Dedifferentiated amniotic fluid mesenchymal stem cell (primary cell): ENCODE measurements at regions not wholly inside any gene's neighbourhood (a gene's known extent, or its start where the extent isn't known, plus 50 kb on each side); places are given as distances from the start of the nearest gene placed in this dataset.
"Not testable (repeated sequence)": the region's sequence is repeated elsewhere in the genome, so short reads cannot be mapped to it uniquely, and the experiment has no call there.

Experiments
- DNase-seq: peaks from one replicate; pipeline ENCODE4 v3.0.0-alpha.2; 2016; ENCODE audit errors: extremely low spot score

GRCh38 chr12:78338054-78338785 is 507.5 kb downstream of the NAV3 start:
- DNase-seq, result no peak

GRCh38 chr12:78340406-78340805 is 509.7 kb downstream of the NAV3 start:
- no peak for DNase-seq

DNA sequence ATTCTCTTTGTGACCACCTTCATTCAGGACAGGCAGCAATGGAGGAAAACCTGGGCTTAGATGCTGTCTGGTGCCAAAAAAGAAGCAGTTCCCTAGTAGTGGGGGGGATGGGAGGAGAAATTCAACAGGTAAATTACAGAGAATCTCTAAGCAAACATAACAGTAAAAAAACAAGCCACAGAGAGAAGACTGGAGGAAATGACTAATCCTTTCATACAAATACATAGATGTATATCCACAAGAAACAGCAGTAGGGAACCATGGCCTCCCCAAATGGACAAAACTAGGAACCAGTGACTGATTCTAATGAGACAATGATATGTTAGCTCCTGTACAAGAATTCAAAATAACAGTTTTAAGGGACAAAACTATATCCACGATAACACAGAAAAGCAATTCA is 513.0 kb downstream of the NAV3 start:
- DNase-seq, result no peak

DNA sequence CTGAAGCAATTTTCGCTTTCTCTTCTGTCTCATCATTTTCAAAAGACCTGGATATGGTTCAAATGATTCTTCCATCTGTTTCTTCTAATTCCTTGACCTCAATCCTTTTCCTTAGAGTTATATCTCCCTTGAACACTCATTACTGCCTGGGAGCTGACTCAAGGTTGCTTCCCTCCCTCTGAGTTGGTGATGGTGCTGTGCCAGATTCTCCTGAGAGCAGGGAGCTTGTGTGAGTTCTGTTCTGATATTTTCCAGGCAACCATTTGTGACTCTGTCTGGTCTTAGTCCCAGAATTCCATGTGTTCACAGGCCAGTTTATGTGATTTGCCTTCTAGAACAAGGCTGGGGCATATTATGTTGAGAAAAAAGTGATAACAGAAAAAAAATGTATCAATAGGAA is 505.1 kb upstream of the SYT1 start:
- DNase-seq, result no peak

- no peak for DNase-seq
Observed at GRCh38 chr12:78361683-78362082, 502.9 kb upstream of the SYT1 start.

DNA sequence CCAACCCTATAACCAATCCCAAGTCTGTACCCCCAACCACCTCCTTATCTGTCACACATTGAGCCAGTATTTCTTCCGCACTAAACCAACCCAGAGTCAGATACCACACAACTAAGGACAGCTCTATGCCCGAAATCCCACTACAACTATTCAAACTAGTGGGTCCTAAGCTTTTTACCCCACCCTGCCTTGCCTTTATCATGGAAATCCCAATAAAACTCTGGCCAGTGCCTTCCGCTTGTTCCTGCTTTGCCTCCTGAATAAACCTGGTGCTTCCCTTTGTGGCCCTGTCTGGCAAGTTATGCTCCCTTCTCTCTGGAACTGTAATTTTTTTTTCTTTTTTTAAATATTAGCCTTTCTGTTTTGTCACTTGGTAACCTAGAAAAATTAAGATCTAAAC is 493.3 kb upstream of the SYT1 start:
- no peak for DNase-seq

- no peak for DNase-seq
Observed at GRCh38 chr12:78375461-78375860, 489.1 kb upstream of the SYT1 start.

DNA sequence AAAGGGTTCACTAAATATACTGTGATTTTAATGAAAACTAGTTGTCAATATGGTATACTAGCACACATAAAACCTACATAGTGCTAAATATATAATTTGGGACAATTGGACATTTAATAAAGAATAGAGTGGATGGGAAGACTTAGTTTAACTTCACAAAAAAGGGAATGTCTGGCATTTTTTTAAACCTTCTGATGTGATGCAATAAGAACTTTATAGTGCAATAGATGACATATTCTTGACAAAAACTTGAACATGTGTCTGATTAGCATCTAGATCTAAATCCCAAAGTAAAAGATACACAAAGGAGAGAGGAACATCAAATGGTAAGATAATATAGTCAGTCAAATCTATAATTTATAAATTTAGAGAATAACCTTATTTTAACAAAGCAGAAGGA is 488.3 kb upstream of the SYT1 start:
- peak; percentile 46 for DNase-seq

- DNase-seq, result not testable (repeated sequence)
Observed at GRCh38 chr12:78379065-78379464, 485.5 kb upstream of the SYT1 start.

- no peak for DNase-seq
Observed at GRCh38 chr12:78383414-78383813, 481.2 kb upstream of the SYT1 start.

DNA sequence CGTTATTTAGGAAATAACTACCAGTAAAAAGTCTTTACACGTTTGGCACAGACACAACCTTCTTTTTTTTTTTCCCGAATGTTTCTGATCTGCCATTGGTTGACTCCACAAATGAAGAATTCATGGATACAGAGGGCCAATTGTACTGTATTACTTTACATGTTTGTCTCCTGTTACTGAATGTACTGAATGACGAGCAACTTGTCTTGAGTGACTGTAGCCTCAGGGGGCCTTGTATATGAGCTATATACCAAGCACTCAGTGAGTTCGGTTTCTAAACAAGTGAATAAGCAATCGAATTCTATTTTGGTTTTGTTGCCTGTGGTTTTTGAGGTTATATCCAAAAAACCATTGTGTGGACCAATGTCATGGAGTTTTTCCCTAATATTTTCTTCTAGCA is 480.0 kb upstream of the SYT1 start:
- DNase-seq, result no peak

DNA sequence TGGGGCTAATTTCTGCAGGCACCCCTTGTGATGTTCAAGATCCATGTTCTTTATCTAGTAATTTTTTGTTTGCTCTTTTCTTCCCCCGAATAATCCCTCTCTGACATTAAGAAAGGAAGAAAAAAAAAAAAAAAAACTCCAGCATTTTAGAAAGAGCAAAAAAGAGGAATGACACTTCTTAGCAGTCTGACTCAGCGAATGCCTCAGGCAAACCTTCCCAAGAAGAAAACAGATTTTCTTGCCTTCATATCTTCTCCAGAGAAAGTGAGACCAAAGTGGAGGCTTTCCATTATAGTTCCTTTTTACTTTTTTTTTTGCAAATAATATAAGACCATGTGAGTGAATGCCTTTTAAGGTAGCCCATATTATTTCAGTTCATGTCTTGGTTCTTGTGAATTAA is 479.0 kb upstream of the SYT1 start:
- peak; percentile 69 for DNase-seq

- no peak for DNase-seq
Observed at GRCh38 chr12:78386871-78387270, 477.7 kb upstream of the SYT1 start.

DNA sequence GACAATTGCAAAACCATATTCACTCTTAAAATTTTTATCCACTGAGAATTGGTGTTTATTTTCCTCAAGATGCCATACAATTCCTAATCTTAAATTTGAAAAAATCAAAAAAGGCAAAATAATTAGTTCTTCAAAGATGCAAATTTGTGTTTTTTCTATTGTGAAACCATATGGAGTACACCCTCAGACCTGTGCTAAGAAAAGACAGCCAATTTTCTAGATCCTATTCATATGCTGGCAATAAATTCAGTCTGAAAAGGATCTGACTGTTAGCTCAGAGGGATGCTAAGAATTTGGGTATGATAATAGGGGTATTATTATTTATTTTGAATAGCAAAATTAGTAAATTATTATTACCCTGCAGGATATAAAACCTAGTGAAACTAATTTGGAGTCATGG is 476.9 kb upstream of the SYT1 start:
- DNase-seq, result no peak

- DNase-seq, result no peak
Observed at GRCh38 chr12:78388461-78388860, 476.1 kb upstream of the SYT1 start.

GRCh38 chr12:78390920-78391319 is 473.7 kb upstream of the SYT1 start:
- DNase-seq, result no peak

GRCh38 chr12:78392918-78393317 is 471.7 kb upstream of the SYT1 start:
- peak; percentile 78 for DNase-seq

- no peak for DNase-seq
Observed at GRCh38 chr12:78395961-78396360, 468.6 kb upstream of the SYT1 start.

- no peak for DNase-seq
Observed at GRCh38 chr12:78396538-78396937, 468.0 kb upstream of the SYT1 start.

GRCh38 chr12:78398750-78399149 is 465.8 kb upstream of the SYT1 start:
- no peak for DNase-seq

GRCh38 chr12:78402366-78403134 is 462.0 kb upstream of the SYT1 start:
- no peak for DNase-seq

- no peak for DNase-seq
Observed at GRCh38 chr12:78403136-78403535, 461.4 kb upstream of the SYT1 start.

- DNase-seq, result no peak
Observed at GRCh38 chr12:78403681-78404080, 460.9 kb upstream of the SYT1 start.
